HG03045 (cell line): ENCODE measurements at regions not wholly inside any gene's neighbourhood (a gene's known extent, or its start where the extent isn't known, plus 50 kb on each side); places are given as distances from the start of the nearest gene placed in this dataset.

ENCODE experiments used
- ATAC-seq: cut with Tn5 transposase; IDR thresholded peaks from one replicate; pipeline ENCODE4 v1.9.1; 2021; ENCODE audit warnings: mild to moderate bottlenecking, moderate library complexity; ENCODE audit not compliant: unreplicated experiment

DNA sequence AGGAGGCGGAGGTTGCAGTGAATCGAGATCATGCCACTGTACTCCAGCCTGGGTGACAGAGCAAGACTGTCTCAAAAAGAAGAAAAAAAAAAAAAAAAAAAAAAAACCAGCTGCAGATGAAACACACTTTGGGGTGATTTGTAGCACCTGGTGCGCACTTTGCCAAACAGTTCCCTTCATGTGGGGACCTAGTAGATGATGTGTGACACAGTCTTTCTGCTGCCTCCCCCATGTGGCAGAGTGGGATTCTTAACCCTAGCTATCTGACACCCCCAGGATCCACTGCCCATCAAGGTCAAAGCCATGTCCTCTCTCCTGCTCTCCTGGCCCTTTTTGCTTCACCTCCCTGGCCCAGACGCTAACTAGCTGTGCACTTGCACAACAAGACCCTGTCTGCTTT, 52.1 kb upstream of the PDZD8 start:
- no peak for ATAC-seq

DNA sequence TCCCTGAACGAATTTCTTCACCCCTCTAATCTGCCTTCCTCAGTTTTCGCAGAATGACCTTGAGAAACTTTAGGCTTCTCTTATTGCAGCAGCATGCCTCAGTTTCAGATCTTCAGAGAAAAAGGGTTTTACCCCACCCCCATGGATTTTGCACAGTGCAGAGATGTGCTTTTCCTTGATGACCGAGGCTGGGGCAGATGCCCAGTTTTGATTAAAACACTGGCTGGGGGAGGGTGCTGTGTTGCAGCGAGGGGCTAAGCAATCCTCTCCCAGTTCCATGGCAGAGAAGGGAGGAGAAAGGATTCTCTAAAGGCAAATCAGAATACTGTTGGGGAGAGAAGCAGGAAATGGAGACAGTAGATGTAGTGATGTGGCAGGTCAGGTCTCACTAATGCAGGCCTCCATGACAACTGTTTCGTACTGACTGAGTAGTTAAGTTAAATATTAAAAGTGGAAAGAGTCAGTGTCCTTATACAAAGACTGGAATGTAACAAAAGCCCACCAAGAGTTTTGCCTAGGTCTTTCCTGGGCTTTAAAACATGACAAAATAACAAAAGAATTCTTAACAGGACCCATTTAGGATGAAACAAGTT, 50.8 kb upstream of the PDZD8 start:
- no peak for ATAC-seq

DNA sequence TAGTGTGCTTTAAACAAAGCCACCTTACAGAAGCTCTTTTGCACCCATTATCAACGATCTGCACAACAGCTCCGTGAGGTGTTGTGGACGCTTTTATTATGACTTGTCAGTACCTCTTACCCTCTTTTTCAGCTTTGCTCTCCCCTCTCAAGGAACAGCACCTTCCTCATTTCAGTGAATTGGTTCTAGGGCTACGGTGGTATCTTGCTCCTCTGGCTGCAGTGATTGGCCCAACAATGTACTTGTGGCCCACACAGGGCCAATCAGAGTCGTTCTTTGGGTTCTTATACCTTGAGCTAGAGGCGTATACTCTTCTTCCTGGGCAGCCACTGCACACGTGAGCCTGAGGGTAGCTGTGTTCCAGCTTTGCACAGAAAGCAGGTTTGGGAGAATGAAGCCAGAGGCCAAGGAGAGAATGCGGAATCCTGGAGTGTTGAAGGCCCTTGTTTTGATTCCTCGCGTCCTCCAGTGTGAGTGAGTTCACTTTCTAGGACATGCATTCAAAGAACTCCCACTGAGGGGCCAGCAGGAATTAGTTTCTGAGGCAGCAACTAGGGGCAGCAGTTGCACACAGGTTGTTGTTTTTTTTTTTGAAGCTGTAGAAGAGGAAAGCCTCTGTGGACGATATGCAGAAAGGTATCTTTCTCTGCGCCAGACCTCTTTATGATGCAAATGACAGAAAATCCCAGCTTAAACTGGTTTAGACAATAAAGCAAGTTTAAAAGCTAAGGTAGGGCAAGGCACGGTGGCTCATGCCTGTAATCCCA, 49.8 kb upstream of the PDZD8 start:
- no peak for ATAC-seq
